LNCaP clone FGC (cell line): ENCODE measurements at regions not wholly inside any gene's neighbourhood (a gene's known extent, or its start where the extent isn't known, plus 50 kb on each side); places are given as distances from the start of the nearest gene placed in this dataset.

Experiments
- DNase-seq: peaks from one replicate; pipeline ENCODE4 v3.0.0-alpha.2; 2011; ENCODE audit warnings: low read depth
- H3K4me3 ChIP-seq: 2 replicates; pipeline ENCODE4 v1.5.1; 2011; ENCODE audit warnings: mild to moderate bottlenecking, low read depth, low read length, control low read depth
- CTCF ChIP-seq: IDR thresholded peaks from 2 replicates; pipeline ENCODE4 v1.5.1; 2012; ENCODE audit warnings: mild to moderate bottlenecking; ENCODE audit not compliant: control insufficient read depth, insufficient read depth; ENCODE audit errors: extremely low read depth

- peak; percentile 69 for DNase-seq
- peak; percentile 79 for TF ChIP-seq CTCF
- no peak overlapping the region for H3K4me3 ChIP-seq
These were observed 707.0 kb downstream of the EPM2A start for GRCh38 chr6:145028144-145028818.

DNA sequence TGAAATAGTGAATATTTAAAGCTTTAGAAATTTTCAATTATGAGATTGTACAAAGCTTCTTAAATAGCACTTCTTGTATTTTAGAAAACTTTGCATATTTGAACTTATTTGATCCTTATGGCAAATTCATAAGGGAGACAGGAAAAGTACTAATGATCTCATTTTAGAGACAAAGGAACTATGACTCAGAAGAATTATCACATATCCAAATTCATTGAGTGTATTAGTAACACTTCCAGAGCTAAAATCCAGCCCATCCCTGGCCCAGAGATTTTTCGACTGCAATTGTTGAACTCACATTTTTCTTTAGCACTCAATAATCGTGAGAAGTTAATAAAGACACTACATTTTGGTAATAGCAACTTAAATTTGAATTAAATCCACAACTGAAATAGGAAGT, 704.3 kb downstream of the EPM2A start:
- TF ChIP-seq CTCF = no peak
- no peak overlapping the region for H3K4me3 ChIP-seq
- DNase-seq = no peak

GRCh38 chr6:145031962-145032361, 703.4 kb downstream of the EPM2A start:
- H3K4me3 ChIP-seq = no peak overlapping the region
- DNase-seq = no peak
- no peak for TF ChIP-seq CTCF

GRCh38 chr6:145032562-145033145, 702.7 kb downstream of the EPM2A start:
- TF ChIP-seq CTCF = no peak
- DNase-seq = no peak
- no peak overlapping the region for H3K4me3 ChIP-seq

DNA sequence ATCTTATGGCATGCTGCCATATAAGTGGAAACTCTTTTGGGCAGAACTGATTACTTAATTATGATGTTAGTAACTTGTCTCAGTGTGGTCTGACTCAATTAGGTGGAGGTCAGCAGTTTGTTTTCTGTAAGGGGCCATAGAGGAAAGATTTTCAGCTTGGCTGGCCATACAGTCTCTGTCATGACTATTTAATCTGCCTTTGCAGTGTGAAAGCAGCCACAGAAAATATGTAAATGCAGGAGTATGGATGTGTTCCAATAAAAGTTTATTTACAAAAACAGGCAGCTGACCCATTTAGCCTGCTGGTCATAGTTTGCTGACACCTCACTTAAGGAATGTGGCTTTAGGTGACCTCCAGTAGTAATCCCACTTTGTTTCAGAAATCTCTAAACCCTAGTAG, 700.7 kb downstream of the EPM2A start:
- no peak for DNase-seq
- no peak for TF ChIP-seq CTCF
- H3K4me3 ChIP-seq = no peak overlapping the region

- DNase-seq = no peak
- no peak for TF ChIP-seq CTCF
- H3K4me3 ChIP-seq = no peak overlapping the region
These were observed 699.1 kb downstream of the EPM2A start for GRCh38 chr6:145036236-145036635.

DNA sequence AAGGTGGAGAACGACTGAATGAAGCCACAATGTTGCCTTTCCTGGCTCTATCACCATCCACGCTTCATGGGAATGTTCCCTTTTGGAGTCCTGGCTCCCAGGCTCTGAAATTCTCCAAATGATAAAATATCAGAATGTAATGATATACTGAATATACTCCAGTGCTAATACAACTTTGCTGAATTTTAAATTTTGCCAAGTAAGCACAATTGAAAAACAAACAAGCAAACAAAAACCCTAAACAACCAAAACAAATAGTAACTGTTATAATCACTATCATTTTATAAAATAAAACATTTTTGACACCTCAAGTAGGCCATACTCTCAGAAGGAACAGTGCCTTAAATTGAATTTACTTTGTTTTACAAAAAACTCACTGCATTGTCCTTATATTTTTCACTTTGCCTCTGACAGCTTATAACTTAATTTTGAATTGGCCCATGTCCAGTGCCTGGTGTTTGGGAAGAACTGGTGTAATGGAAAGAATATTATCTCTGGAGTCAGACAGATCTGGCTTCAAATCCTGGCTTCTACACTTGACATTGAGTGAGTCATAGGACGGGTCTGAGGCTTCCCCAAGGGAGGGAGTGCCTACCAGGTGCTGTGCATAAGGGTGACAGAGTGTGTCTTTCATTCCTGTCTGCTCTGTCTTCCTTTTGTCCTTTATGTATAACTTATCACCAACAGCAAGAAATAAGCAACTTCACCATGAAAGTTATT, 698.3 kb downstream of the EPM2A start:
- H3K4me3 ChIP-seq = no peak overlapping the region
- TF ChIP-seq CTCF = no peak
- DNase-seq = no peak
